Activated naive CD4-positive, alpha-beta T cell treated with anti-CD3 and anti-CD28 coated beads for 36 hours (primary cell): ENCODE measurements at regions not wholly inside any gene's neighbourhood (a gene's known extent, or its start where the extent isn't known, plus 50 kb on each side); places are given as distances from the start of the nearest gene placed in this dataset.

Source experiments
- CTCF ChIA-PET: fragments of 350-600 bp; sonication (Branson Sonifier 250); formaldehyde crosslinking; loops from one replicate; lab custom pipeline; 2021; ENCODE audit warnings: antibody characterized with exemption; lab: Charles Lee
- DNase-seq: peaks from one replicate; pipeline ENCODE4 v3.0.0-alpha.2; 2020
- H3K27ac Mint-ChIP-seq: one replicate; pipeline ENCODE4 v1.8.0; 2021; ENCODE audit warnings: mild to moderate bottlenecking, mixed read lengths
- H3K27me3 Mint-ChIP-seq: one replicate; pipeline ENCODE4 v1.8.0; 2021; ENCODE audit warnings: low read depth, mixed read lengths
- H3K36me3 Mint-ChIP-seq: one replicate; pipeline ENCODE4 v1.8.0; 2021; ENCODE audit warnings: low read depth, mixed read lengths
- H3K4me1 Mint-ChIP-seq: one replicate; pipeline ENCODE4 v1.8.0; 2021; ENCODE audit warnings: low read depth, mixed read lengths
- H3K4me3 Mint-ChIP-seq: one replicate; pipeline ENCODE4 v1.8.0; 2021; ENCODE audit warnings: mild to moderate bottlenecking, moderate library complexity, mixed read lengths
- H3K9me3 Mint-ChIP-seq: one replicate; pipeline ENCODE4 v1.8.0; 2021; ENCODE audit warnings: mixed read lengths
- intact Hi-C: fragments of 100-400 bp; cut with micrococcal nuclease; formaldehyde crosslinking; loops from one replicate; pipeline ENCODE4 v1.15.1; 2023

DNA sequence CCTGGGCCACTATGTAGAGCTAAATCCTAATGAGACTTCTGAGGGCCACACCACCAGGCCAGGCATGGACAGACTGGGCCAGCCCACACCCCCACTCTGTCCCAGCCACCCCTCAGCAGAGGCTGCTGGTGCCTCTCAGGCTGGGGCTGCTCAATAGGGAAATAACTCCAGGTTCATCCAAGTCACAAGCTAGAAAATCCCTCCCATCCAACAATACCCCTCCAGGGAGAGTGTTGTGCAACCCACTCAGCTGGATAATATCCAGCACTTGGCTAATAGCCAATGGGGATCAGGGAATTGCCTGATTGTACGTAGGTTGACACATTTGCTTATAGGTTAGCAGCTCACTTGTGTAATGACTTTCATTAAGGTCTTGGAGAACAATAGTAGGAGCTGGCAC, 64.1 kb upstream of the WNT11 start:
- H3K27me3 Mint-ChIP-seq, result no peaks in the 10 kb centered on the region
- intact Hi-C loops, result no loop called here
- H3K36me3 Mint-ChIP-seq, result no peaks in the 10 kb centered on the region
- no peak for DNase-seq
- H3K4me1 Mint-ChIP-seq, result no peaks in the 10 kb centered on the region
- CTCF ChIA-PET, result interaction anchor here (0.8 to 1.7 kb wide), 3 partner anchors 13 to 62 kb away, joined by 4 to 5 read pairs (median 4); no protein-coding TSS in a partner anchor
- H3K27ac Mint-ChIP-seq, result no peak overlapping the region
- H3K4me3 Mint-ChIP-seq, result no peak overlapping the region
- H3K9me3 Mint-ChIP-seq, result no peaks in the 10 kb centered on the region

DNA sequence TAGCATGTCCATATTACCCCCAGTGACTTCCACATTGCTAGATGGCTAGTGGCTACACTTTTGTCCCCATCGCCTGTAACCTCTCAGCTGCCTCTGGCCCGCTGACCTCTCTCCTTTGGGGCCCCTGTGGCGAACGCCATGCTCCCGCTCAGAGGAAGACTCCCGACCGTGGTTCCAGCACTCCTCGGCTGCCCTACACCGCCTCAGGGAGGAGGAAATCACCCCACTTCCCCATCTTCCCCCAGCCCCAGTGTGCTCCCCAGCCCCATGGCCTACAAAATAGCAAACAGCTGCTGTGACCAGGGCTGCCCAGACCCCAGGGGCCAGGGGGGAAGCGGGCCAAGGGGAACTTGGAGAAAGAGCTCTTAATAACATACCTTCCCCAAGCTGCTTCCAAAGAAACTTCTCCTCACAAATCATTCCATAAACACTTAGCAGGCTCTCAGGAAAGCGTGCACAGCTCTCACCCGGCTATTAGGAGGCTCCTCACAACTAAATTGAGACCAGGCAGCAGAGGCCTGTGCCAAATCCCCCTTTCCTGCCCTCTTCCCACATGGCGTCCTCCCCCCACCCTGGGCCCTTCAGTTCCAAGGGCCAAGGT, 63.5 kb upstream of the WNT11 start:
- intact Hi-C loops, result no loop called here
- CTCF ChIA-PET, result interaction anchor here (0.8 to 1.7 kb wide), 3 partner anchors 12 to 62 kb away, joined by 4 to 5 read pairs (median 4); no protein-coding TSS in a partner anchor
- H3K4me3 Mint-ChIP-seq, result no peak overlapping the region
- H3K36me3 Mint-ChIP-seq, result no peaks in the 10 kb centered on the region
- H3K4me1 Mint-ChIP-seq, result no peaks in the 10 kb centered on the region
- no peak for DNase-seq
- no peak overlapping the region for H3K27ac Mint-ChIP-seq
- H3K27me3 Mint-ChIP-seq, result no peaks in the 10 kb centered on the region
- H3K9me3 Mint-ChIP-seq, result no peaks in the 10 kb centered on the region

DNA sequence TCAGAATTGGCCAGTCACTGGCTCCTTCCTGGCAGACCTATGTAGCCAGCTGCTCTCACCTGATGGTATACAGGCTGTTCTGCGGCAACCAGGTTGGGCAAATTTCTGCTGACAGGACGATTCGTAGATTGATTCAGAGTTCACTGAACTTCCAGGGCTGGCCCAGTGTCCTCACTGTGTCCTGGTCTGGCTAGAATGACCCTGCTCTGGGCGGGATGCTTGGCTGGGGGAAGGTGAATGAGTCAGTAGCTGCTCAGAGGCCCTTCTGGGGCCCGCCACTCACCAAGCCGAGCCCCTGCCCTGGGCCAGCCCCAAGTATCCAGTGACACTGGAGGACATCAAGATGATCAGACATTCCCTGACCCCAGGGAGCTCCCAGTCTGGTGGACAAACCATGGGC, 62.9 kb upstream of the WNT11 start:
- H3K27ac Mint-ChIP-seq, result no peak overlapping the region
- no peak overlapping the region for H3K4me3 Mint-ChIP-seq
- no peaks in the 10 kb centered on the region for H3K27me3 Mint-ChIP-seq
- H3K36me3 Mint-ChIP-seq, result no peaks in the 10 kb centered on the region
- intact Hi-C loops, result no loop called here
- H3K9me3 Mint-ChIP-seq, result no peaks in the 10 kb centered on the region
- DNase-seq, result no peak
- CTCF ChIA-PET, result interaction anchor here (0.6 to 1.7 kb wide), 3 partner anchors 48 to 304 kb away, joined by 3 to 5 read pairs (median 3); no protein-coding TSS in a partner anchor
- H3K4me1 Mint-ChIP-seq, result no peaks in the 10 kb centered on the region

DNA sequence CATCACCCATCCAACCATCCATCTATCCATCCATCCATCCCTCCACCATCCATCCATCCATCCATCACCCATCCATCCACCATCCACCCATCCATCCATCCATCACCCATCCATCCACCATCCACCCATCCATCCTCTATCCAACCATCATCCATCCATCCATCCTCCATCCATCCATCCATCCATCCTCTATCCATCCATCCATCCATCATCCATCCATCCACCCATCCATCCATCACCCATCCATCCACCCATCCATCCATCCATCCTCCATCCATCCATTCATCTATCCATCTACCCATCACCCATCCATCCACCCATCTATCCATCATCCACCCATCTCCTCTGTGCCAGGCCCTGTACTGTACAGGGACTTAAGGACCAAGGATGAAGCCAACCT, 62.2 kb upstream of the WNT11 start:
- H3K27me3 Mint-ChIP-seq, result no peaks in the 10 kb centered on the region
- H3K36me3 Mint-ChIP-seq, result no peaks in the 10 kb centered on the region
- intact Hi-C loops, result no loop called here
- H3K27ac Mint-ChIP-seq, result no peak overlapping the region
- H3K4me3 Mint-ChIP-seq, result no peak overlapping the region
- DNase-seq, result no peak
- CTCF ChIA-PET, result interaction anchor here (0.6 to 0.7 kb wide), 3 partner anchors 27 to 305 kb away, joined by 3 to 5 read pairs (median 3); no protein-coding TSS in a partner anchor
- no peaks in the 10 kb centered on the region for H3K4me1 Mint-ChIP-seq
- H3K9me3 Mint-ChIP-seq, result no peaks in the 10 kb centered on the region

DNA sequence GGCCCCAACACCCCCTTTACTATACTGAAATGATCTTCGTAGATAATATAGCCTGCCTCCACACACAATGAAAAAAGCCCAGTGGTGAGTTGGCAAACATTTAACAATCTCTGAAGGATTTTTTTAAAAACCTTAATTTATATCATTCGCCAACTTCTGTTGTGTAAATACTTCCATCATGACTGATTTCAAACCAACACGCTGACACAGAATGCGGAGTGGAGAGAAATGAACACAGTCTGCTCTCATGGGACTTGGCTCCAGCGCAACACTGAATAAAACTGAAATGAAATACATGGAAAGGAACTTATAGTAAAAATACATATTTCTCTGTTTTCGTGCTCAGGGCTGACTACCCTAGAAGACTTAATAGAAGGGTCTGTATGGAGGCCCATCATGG, 61.3 kb upstream of the WNT11 start:
- Mint-ChIP-seq H3K27me3 (no peaks in the 10 kb centered on the region), H3K9me3 (no peaks in the 10 kb centered on the region), H3K4me1 (no peaks in the 10 kb centered on the region), H3K36me3 (no peaks in the 10 kb centered on the region), H3K27ac (no peak overlapping the region), H3K4me3 (no peak overlapping the region)
- DNase-seq, result no peak
- intact Hi-C loops, result no loop called here
- CTCF ChIA-PET, result no interaction called here

DNA sequence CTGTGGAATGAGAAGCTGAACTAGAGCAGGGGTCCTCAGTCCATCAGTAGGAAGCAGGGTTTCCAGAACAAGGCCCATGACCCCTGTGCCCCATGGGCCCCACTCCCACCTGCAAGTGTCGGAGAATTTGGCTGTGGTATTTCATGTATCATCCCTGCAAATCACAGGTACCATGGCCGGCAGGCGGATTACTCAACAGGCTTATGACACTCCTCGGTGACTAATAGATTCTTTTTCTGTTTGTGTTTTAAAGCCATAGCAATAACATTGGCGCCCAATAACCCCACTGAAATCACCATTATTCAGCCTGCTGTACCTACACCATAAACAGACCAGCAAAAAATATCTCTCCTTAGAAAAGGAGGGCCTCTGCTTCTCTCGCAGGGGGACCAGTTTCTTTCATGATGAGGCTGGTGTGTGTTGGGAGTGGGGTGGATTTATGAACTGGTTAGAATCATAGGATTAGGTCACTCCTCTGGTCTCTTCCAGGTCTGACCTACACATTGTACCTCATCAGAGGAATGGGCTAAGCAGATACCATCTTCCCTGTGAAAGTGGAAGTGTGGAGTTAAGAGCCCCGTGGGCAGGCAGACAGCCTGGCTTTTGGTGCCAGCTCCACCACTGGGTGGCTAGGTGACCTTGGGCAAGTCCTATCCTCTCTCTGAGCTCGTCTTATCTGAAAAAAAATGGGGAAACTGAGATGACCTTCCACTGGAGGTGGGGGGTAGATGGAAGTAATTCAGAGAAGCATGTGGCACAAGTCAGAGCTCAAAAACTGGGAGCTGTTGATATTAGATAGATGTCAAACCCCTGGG, 60.2 kb upstream of the WNT11 start:
- DNase-seq, result no peak
- CTCF ChIA-PET, result interaction anchor here (1.3 kb wide), 1 partner anchor 52 kb away, joined by 4 read pairs; no protein-coding TSS in a partner anchor
- Mint-ChIP-seq H3K4me3 (no peak overlapping the region), H3K9me3 (no peaks in the 10 kb centered on the region), H3K27ac (no peak overlapping the region), H3K27me3 (no peaks in the 10 kb centered on the region), H3K4me1 (no peaks in the 10 kb centered on the region), H3K36me3 (no peaks in the 10 kb centered on the region)
- intact Hi-C loops, result no loop called here

DNA sequence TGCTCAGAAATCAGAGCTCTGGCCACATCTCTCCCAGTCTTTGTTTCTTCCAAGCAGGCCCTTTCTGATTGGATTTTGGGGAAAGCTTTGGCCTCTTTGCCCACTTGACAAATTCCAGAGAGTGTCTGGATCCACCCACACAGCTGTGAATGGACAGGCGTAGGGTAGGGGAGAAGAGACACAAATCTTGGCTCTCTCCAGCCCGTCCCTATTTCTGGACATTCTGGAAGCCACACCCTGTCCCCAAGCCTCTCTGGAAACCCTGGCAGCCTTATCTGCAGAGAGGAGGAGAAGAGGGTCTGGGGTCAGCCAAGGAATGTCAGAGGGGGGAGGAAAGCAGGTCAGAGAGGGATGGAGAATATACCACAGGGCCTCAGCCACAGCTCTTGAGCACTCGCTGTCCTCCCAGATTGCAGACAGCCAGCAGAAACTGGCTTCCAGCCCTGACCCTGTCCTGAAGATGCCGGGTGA, 59.5 kb upstream of the WNT11 start:
- intact Hi-C loops, result no loop called here
- CTCF ChIA-PET, result interaction anchor here (1.3 kb wide), 1 partner anchor 53 kb away, joined by 4 read pairs; no protein-coding TSS in a partner anchor
- DNase-seq, result no peak
- no peaks in the 10 kb centered on the region for H3K9me3 Mint-ChIP-seq
- H3K27ac Mint-ChIP-seq, result no peak overlapping the region
- no peak overlapping the region for H3K4me3 Mint-ChIP-seq
- no peaks in the 10 kb centered on the region for H3K36me3 Mint-ChIP-seq
- H3K27me3 Mint-ChIP-seq, result no peaks in the 10 kb centered on the region
- H3K4me1 Mint-ChIP-seq, result no peaks in the 10 kb centered on the region

DNA sequence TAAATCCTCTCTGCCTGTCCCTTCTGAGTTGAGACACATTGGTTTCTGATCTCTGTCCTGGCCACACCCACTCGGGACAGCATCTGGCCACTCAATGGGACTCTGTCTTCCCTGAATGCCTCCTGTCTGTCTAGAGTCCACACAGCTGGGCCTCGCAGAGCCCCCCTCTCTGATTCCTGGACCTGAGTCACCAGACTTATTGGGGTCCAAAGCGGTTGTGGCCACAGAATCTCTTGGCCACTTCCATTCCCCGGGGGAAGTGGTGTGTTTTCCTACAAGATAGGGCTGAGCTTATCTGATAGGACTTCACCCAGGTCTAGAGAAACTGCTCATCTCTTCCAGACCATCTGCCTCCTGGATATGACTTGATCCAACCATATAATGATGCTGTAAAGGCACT, 57.4 kb upstream of the WNT11 start:
- DNase-seq, result no peak
- no peaks in the 10 kb centered on the region for H3K36me3 Mint-ChIP-seq
- no peak overlapping the region for H3K27ac Mint-ChIP-seq
- CTCF ChIA-PET, result no interaction called here
- H3K27me3 Mint-ChIP-seq, result no peaks in the 10 kb centered on the region
- no peak overlapping the region for H3K4me3 Mint-ChIP-seq
- no peaks in the 10 kb centered on the region for H3K4me1 Mint-ChIP-seq
- H3K9me3 Mint-ChIP-seq, result no peaks in the 10 kb centered on the region
- intact Hi-C loops, result no loop called here

DNA sequence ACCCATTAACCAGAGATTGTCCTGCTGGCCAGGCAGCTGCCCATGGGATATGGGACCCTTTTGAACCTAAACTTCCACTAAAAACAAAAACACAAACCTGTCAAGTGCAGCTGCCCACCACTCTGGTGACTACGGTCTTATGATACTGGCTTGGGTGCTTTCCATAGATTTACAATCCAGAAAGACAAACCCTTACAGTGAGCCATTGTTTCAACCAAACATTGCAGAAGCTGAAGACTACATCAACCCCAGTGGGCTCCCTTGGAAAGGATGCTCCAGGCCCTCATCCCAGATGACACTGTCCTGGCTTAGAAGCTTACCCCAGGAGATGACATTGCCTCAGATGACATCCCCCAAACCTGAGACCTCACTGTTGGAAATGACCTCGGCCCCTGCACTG, 56.9 kb upstream of the WNT11 start:
- intact Hi-C loops, result no loop called here
- no peaks in the 10 kb centered on the region for H3K36me3 Mint-ChIP-seq
- H3K27me3 Mint-ChIP-seq, result no peaks in the 10 kb centered on the region
- CTCF ChIA-PET, result no interaction called here
- no peak for DNase-seq
- H3K4me1 Mint-ChIP-seq, result no peaks in the 10 kb centered on the region
- H3K4me3 Mint-ChIP-seq, result no peak overlapping the region
- H3K9me3 Mint-ChIP-seq, result no peaks in the 10 kb centered on the region
- no peak overlapping the region for H3K27ac Mint-ChIP-seq

DNA sequence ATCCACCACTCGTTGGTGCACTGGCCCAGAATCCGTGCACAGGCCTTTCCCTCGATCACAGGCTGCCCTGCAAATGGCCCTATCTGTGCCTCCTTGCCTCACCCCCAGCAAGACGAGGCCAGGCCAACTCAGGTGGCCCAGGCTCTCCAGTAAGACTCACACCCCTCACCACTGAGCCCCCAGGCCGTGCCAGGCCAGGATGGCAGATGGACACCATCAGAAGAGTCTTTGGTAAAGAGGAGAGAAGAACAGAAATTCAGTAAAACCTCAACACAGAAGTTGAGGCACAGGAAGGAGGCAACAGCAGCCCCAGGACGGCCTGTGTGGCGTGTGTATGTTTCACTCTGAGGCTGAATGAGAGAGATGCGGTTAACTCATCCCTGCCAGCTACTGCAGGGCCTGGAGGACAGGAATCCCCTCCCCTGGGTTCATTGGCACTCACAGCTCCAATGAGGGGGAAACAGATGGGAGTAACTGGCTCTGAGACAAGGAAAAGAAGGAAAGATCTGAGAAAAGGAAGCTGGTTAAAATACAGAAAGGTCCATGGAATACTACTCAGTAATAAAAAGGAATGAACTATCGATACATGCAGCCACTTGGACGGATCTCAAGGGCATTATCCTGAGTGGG, 54.1 kb upstream of the WNT11 start:
- no peaks in the 10 kb centered on the region for H3K27me3 Mint-ChIP-seq
- CTCF ChIA-PET, result no interaction called here
- DNase-seq, result no peak
- no peak overlapping the region for H3K27ac Mint-ChIP-seq
- H3K4me3 Mint-ChIP-seq, result no peak overlapping the region
- H3K36me3 Mint-ChIP-seq, result no peaks in the 10 kb centered on the region
- intact Hi-C loops, result no loop called here
- no peaks in the 10 kb centered on the region for H3K4me1 Mint-ChIP-seq
- no peaks in the 10 kb centered on the region for H3K9me3 Mint-ChIP-seq

DNA sequence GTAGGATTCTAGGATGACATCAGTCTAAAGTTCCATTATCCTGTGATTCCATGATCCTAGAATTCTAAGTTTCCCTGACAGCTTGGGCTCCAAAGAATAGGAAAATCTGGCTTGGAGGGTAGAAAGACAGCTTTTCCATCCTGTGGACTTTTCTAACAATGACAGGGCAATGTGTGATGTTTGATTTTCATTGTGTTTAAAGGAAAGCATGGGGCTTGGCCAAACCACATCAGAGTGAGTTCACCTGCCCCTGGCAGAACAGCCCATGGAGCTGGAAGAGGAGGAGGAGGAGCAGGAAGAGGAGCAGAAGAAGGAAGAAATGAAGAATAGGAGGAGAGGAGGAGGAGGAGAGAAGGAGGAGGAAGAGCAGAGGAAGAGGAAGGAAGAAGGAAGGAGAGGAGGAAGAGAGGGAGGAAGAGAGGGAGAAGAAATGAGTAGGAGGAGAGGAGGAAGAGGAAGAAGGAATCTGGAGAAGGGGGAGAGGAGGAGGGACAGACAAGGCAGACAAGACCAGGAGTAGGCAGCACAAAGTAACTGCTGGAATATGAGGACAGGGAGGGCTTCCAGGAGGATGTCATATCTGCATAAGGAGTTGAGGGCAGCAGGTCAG, 53.1 kb upstream of the WNT11 start:
- Mint-ChIP-seq H3K9me3 (no peaks in the 10 kb centered on the region), H3K4me3 (no peak overlapping the region), H3K36me3 (no peaks in the 10 kb centered on the region), H3K27me3 (no peaks in the 10 kb centered on the region), H3K4me1 (no peaks in the 10 kb centered on the region), H3K27ac (no peak overlapping the region)
- intact Hi-C loops, result no loop called here
- DNase-seq, result no peak
- CTCF ChIA-PET, result interaction anchor here (1.2 kb wide), 1 partner anchor 60 kb away, joined by 3 read pairs; no protein-coding TSS in a partner anchor

DNA sequence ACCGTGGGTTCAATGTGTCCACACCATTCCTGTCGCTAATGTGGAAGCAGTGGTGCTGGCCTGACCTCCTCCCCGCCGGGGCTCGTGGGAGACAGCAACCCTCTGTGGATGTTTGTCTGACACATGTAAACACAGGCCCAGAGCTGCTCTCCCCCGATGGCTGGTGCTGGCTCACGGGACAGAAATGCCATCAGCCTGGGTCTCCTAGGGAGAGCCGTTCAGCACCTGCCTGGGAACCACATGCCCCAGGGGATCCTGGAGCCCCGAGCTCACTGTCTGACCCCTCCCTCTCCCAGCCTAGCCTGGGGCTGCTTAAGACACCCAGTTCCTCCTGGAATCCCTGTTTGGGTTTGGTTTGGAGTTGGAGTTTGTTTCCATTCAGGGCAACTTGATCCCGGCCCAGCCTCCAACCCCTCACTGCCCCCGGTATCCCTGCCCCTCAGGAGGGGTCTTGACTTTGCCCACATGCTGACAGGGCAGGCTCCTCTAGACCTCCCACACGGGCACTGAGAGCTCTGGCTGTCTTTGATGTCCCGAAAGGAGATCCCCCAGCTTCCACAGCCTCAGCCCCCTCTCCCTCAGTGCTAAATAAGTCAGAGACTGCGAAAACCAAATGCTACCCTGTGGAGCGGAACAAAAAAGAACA, 50.9 kb upstream of the WNT11 start:
- Mint-ChIP-seq H3K4me3 (no peak overlapping the region), H3K27me3 (no peaks in the 10 kb centered on the region), H3K27ac (no peak overlapping the region), H3K9me3 (no peaks in the 10 kb centered on the region), H3K4me1 (no peaks in the 10 kb centered on the region), H3K36me3 (no peaks in the 10 kb centered on the region)
- intact Hi-C loops, result no loop called here
- DNase-seq, result no peak
- CTCF ChIA-PET, result interaction anchor here (0.6 to 1.5 kb wide), 2 partner anchors 13 to 1733 kb away, joined by 4 read pairs; no protein-coding TSS in a partner anchor
